ENCODE measurements at regions not wholly inside any gene's neighbourhood (a gene's known extent, or its start where the extent isn't known, plus 50 kb on each side); places are given as distances from the start of the nearest gene placed in this dataset.

GRCh38 chr4:117357866-117358265 is 272.5 kb upstream of the TRAM1L1 start:
- no peak for DNase-seq (ENCODE audit: low read depth in 1 of 2, low spot score in 1 of 2)
- no peak for FAIRE-seq
- no peak for ATAC-seq
- no peaks in the 10 kb centered on the region for H3K9me3 ChIP-seq
- no peaks in the 10 kb centered on the region for H3K4me1 ChIP-seq
- no peak overlapping the region for H3K4me3 ChIP-seq
- TF ChIP-seq PHF8 (IDR thresholded peaks at IDR 0.05; ENCODE audit: borderline replicate concordance, low read depth): no peak
- H3K27ac ChIP-seq: no peak overlapping the region
- CTCF ChIA-PET: no interaction called here
- WGBS (ENCODE audit: missing lambda C conversion rate): 19% methylated on average over 4 of the region's 4 CpGs
- POLR2A ChIA-PET: no interaction called here
- no peak overlapping the region for H3K4me2 ChIP-seq

- Histone ChIP-seq H3K27ac (no peak overlapping the region), H3K4me1 (no peaks in the 10 kb centered on the region), H3K4me2 (no peak overlapping the region), H3K4me3 (no peak overlapping the region), H3K9me3 (no peaks in the 10 kb centered on the region)
- DNase-seq (ENCODE audit: low read depth in 1 of 2, low spot score in 1 of 2) (no peak), FAIRE-seq (no peak), ATAC-seq (no peak)
- 6% methylated on average over 4 of the region's 4 CpGs for WGBS (ENCODE audit: missing lambda C conversion rate)
- ChIA-PET POLR2A (no interaction called here), CTCF (no interaction called here)
- TF ChIP-seq BHLHE40 (IDR thresholded peaks at IDR 0.05; ENCODE audit: low read depth, low read length) (no peak), NPAS2 (CRISPR knock-in tag; IDR thresholded peaks at IDR 0.05; ENCODE audit: borderline replicate concordance) (no peak), NR3C1 (IDR thresholded peaks at IDR 0.05) (no peak), E2F6 (IDR thresholded peaks at IDR 0.05; ENCODE audit: borderline replicate concordance, low read depth) (no peak), HOXB5 (CRISPR knock-in tag; IDR thresholded peaks at IDR 0.05) (no peak), USF2 (IDR thresholded peaks at IDR 0.05) (no peak), HES2 (IDR thresholded peaks at IDR 0.05) (no peak), REST (IDR thresholded peaks at IDR 0.05) (no peak)
Observed at GRCh38 chr4:117370944-117371668, 285.7 kb upstream of the TRAM1L1 start.

- DNase-seq (ENCODE audit: low read depth in 1 of 2, low spot score in 1 of 2) (no peak), FAIRE-seq (no peak), ATAC-seq (no peak)
- ChIA-PET CTCF (no interaction called here), POLR2A (no interaction called here)
- H3K4me1 ChIP-seq: no peaks in the 10 kb centered on the region
- H3K27ac ChIP-seq: no peak overlapping the region
- H3K4me2 ChIP-seq: no peak overlapping the region
- TF ChIP-seq EHMT2 (IDR thresholded peaks at IDR 0.05; ENCODE audit: low read depth) (no peak), ZNF302 (CRISPR knock-in tag; IDR thresholded peaks at IDR 0.05) (no peak), RAD21 (conservative IDR thresholded peaks at IDR 0.05 in 1 of 2, IDR thresholded peaks at IDR 0.05 in 1 of 2) (no peak), ATOH8 (CRISPR knock-in tag; IDR thresholded peaks at IDR 0.05; ENCODE audit: low read depth) (no peak), TFCP2L1 (CRISPR knock-in tag; IDR thresholded peaks at IDR 0.05) (no peak), RCOR1 (IDR thresholded peaks at IDR 0.05; ENCODE audit: low read depth, low read length) (no peak), ZC3H11A (IDR thresholded peaks at IDR 0.05) (no peak)
- 5% methylated on average over 3 of the region's 3 CpGs for WGBS (ENCODE audit: missing lambda C conversion rate)
- no peak overlapping the region for H3K4me3 ChIP-seq
- H3K9me3 ChIP-seq: no peaks in the 10 kb centered on the region
Observed at GRCh38 chr4:117375101-117375500, 289.7 kb upstream of the TRAM1L1 start.

All from A549 (cell line).